Endodermal cell (in vitro differentiated cells): ENCODE measurements at regions not wholly inside any gene's neighbourhood (a gene's known extent, or its start where the extent isn't known, plus 50 kb on each side); places are given as distances from the start of the nearest gene placed in this dataset.

Experiments used
- DNase-seq: peaks from one replicate; pipeline ENCODE4 v3.0.0-alpha.2; 2017
- H3K27ac ChIP-seq: 2 replicates; pipeline ENCODE4 v1.5.1; 2013; ENCODE audit warnings: mild to moderate bottlenecking, low read depth, low read length, moderate library complexity
- H3K27me3 ChIP-seq: 2 replicates; pipeline ENCODE4 v1.6.1; 2013; ENCODE audit warnings: mild to moderate bottlenecking, low read length, moderate library complexity; ENCODE audit not compliant: insufficient read depth, control insufficient read depth, poor library complexity, severe bottlenecking
- H3K36me3 ChIP-seq: 2 replicates; pipeline ENCODE4 v1.7.0; 2013; ENCODE audit warnings: mild to moderate bottlenecking, low read length, moderate library complexity; ENCODE audit not compliant: control insufficient read depth, insufficient read depth
- H3K4me1 ChIP-seq: one replicate; pipeline ENCODE4 v1.7.0; 2013; ENCODE audit warnings: low read length; ENCODE audit not compliant: control insufficient read depth, insufficient read depth
- H3K4me3 ChIP-seq: 2 replicates; pipeline ENCODE4 v1.5.1; 2013; ENCODE audit warnings: mild to moderate bottlenecking, low read length, moderate library complexity
- H3K9ac ChIP-seq: 2 replicates; pipeline ENCODE4 v1.6.1; 2013; ENCODE audit warnings: mild to moderate bottlenecking, low read length, moderate library complexity; ENCODE audit not compliant: poor library complexity, severe bottlenecking; ENCODE audit errors: extremely low read depth
- H3K9me3 ChIP-seq: 2 replicates; pipeline ENCODE4 v1.6.1; 2013; ENCODE audit warnings: mild to moderate bottlenecking, low read length, moderate library complexity; ENCODE audit not compliant: control insufficient read depth
- H3K27ac Mint-ChIP-seq: 2 replicates; pipeline ENCODE4 v1.8.0; 2020; ENCODE audit warnings: mixed read lengths
- H3K27me3 Mint-ChIP-seq: 2 replicates; pipeline ENCODE4 v1.8.0; 2021; ENCODE audit warnings: mild to moderate bottlenecking, mixed read lengths; ENCODE audit not compliant: insufficient read depth
- H3K36me3 Mint-ChIP-seq: 2 replicates; pipeline ENCODE4 v1.8.0; 2020; ENCODE audit warnings: low read depth, mixed read lengths
- H3K4me1 Mint-ChIP-seq: 2 replicates; pipeline ENCODE4 v1.8.0; 2020; ENCODE audit warnings: mixed read lengths
- H3K4me3 Mint-ChIP-seq: 2 replicates; pipeline ENCODE4 v1.8.0; 2020; ENCODE audit warnings: mild to moderate bottlenecking, moderate library complexity, mixed read lengths
- H3K9me3 Mint-ChIP-seq: 2 replicates; pipeline ENCODE4 v1.8.0; 2020; ENCODE audit warnings: mild to moderate bottlenecking, mixed read lengths
- CTCF ChIP-seq: fragments of 200-600 bp; sonication (generic); conservative IDR thresholded peaks from 2 replicates; pipeline ENCODE4 v1.5.0; 2021; ENCODE audit warnings: antibody characterized with exemption, mild to moderate bottlenecking
- WGBS, 2 experiments: methylation state at CpG; one replicate each; pipeline versions ENCODE4 v1.1.5 to v1.1.7; 2013; ENCODE audit warnings: missing lambda C conversion rate in 2 of 2, mixed read lengths in 1 of 2; ENCODE audit not compliant: insufficient coverage in 1 of 2, insufficient read length in 1 of 2; 5-methylcytosine and 5-hydroxymethylcytosine counted together

GRCh38 chr6:68012822-68013221 lies 622.3 kb upstream of the ADGRB3 start:
- no peaks in the 10 kb centered on the region for H3K4me1 ChIP-seq
- Mint-ChIP-seq H3K4me3 (no peak overlapping the region), H3K36me3 (no peaks in the 10 kb centered on the region), H3K9me3 (no peaks in the 10 kb centered on the region), H3K27ac (no peak overlapping the region), H3K4me1 (peaks cover 10% of the 10 kb centered on the region), H3K27me3 (no peaks in the 10 kb centered on the region)
- no peak for TF ChIP-seq CTCF
- no peaks in the 10 kb centered on the region for H3K27me3 ChIP-seq
- H3K4me3 ChIP-seq = no peak overlapping the region
- no peak for DNase-seq
- WGBS, 2 experiments = no CpG with 5 or more reads among the region's 1 CpG
- no peaks in the 10 kb centered on the region for H3K36me3 ChIP-seq
- H3K9ac ChIP-seq = no peak overlapping the region
- no peaks in the 10 kb centered on the region for H3K9me3 ChIP-seq
- no peak overlapping the region for H3K27ac ChIP-seq

- Mint-ChIP-seq H3K9me3 (no peaks in the 10 kb centered on the region), H3K36me3 (no peaks in the 10 kb centered on the region), H3K4me3 (no peak overlapping the region), H3K27me3 (no peaks in the 10 kb centered on the region), H3K4me1 (peaks cover 8% of the 10 kb centered on the region), H3K27ac (no peak overlapping the region)
- Histone ChIP-seq H3K4me1 (no peaks in the 10 kb centered on the region), H3K36me3 (no peaks in the 10 kb centered on the region), H3K9me3 (no peaks in the 10 kb centered on the region), H3K9ac (no peak overlapping the region), H3K4me3 (no peak overlapping the region), H3K27me3 (no peaks in the 10 kb centered on the region), H3K27ac (no peak overlapping the region)
- 91 to 98% methylated on average over 4 of the region's 4 CpGs for WGBS, 2 experiments
- DNase-seq = no peak
- no peak for TF ChIP-seq CTCF
Observed at GRCh38 chr6:68010936-68011335, 624.1 kb upstream of the ADGRB3 start.

- Mint-ChIP-seq H3K27ac (no peak overlapping the region), H3K4me1 (no peaks in the 10 kb centered on the region), H3K4me3 (no peak overlapping the region), H3K27me3 (no peaks in the 10 kb centered on the region), H3K36me3 (no peaks in the 10 kb centered on the region), H3K9me3 (no peaks in the 10 kb centered on the region)
- TF ChIP-seq CTCF = no peak
- H3K36me3 ChIP-seq = no peaks in the 10 kb centered on the region
- no peak overlapping the region for H3K4me3 ChIP-seq
- no peak for DNase-seq
- no peak overlapping the region for H3K27ac ChIP-seq
- H3K9me3 ChIP-seq = no peaks in the 10 kb centered on the region
- no peaks in the 10 kb centered on the region for H3K4me1 ChIP-seq
- no peaks in the 10 kb centered on the region for H3K27me3 ChIP-seq
- no peak overlapping the region for H3K9ac ChIP-seq
- 100% methylated on average over 1 of the region's 2 CpGs; no CpG with 5 or more reads in 1 of the 2 experiments for WGBS, 2 experiments
Observed at GRCh38 chr6:68008445-68008844, 626.6 kb upstream of the ADGRB3 start.
